HG02973 (cell line): ENCODE measurements at regions not wholly inside any gene's neighbourhood (a gene's known extent, or its start where the extent isn't known, plus 50 kb on each side); places are given as distances from the start of the nearest gene placed in this dataset.

Experiments
- ATAC-seq: cut with Tn5 transposase; IDR thresholded peaks from one replicate; pipeline ENCODE4 v1.9.1; 2021; ENCODE audit warnings: moderate library complexity; ENCODE audit not compliant: unreplicated experiment

GRCh38 chr6:101286146-101286545, 107.4 kb upstream of the GRIK2 start:
- no peak for ATAC-seq

DNA sequence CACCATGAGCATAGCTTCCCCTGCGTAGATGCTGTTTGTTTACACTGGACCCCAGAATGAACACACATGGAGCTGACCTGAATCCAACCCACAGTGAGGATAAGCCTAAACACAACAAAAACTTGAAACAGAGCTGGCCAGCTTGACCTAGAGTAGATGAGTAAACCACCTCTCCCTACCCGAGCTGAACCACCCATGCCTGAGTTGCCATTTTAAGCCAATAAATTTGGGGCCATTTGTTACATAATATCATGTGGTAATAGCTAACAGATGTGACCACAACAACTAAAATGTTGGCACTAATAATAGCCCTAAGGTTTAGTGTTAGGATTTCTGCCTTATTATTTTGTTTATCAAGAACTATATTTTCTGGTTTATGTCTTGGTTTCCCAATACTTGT, 103.2 kb upstream of the GRIK2 start:
- no peak for ATAC-seq

GRCh38 chr6:101294051-101294638, 99.4 kb upstream of the GRIK2 start:
- ATAC-seq, result no peak

DNA sequence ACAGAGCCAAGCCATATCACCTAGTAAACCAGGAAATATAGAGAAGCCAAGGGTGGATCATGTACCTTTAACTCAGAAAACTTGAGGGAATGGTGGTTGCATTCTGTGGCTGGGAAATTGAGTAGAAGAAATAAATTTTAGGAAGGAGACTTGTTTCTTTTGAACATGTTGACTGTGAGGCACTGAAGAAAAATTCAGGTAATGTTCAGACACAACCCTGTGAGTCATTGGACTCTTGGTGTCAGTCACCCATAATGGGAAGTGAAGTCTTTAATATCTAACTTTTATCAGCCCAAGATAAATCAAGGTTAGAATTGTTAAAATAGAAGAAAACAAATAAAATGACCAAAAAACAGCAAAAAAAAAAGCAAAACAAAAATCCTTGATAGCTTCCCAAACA, 98.8 kb upstream of the GRIK2 start:
- no peak for ATAC-seq

DNA sequence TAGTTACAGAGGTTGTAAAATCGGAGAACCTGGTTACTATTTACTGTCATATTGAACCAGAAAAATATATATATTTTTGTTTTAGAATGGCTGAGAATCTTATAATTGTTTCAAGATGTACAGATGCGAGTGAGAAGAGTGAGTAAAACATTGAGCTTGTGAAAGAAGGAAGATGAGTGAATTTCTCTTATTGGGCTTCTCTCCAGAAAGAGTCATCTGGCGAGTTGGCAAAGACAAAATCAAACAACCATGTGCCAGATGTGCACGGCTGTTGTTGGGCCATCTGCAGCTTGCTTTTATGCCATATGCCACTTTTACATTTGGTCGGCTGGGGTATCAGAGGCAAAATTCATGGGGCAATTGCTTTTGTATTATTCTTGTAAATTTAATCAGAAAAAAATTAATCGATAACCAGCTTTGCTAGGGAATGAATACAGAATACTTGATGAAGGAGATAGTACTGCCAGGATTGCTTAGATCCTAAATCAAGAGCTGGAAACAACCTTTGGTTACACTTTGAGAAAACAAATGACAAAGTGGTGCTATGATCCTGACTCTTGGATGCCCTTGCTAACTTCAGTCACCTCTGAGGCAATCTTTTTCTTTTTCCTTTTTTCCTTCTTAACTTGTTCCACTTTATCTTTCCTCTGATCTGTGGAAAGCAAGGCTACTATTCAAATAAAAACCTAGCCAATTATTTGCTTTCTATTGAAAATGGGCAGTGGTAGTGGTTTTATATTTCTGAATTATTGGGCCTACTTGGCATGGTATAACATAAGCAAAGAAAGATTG, 97.1 kb upstream of the GRIK2 start:
- no peak for ATAC-seq

- no peak for ATAC-seq
Measured at GRCh38 chr6:101302593-101302992, 90.9 kb upstream of the GRIK2 start.

DNA sequence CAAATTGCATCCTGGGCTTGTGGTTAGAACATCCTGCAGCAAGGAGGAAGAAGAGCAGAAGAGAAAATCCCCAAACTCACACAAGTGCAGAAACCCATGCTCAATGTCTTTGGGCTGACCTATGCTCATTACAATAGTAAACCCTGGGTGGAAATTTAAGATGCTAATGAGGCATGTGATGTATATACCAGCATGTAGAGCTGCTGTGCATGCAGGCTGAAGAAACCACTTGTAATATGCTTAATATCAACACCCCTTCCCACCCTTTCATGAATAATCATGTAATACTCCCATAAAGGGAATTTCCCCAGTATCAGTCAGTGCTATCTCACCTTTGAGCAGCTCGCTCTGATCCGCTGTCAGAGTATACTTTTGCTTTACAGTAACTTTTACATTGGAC, 90.0 kb upstream of the GRIK2 start:
- ATAC-seq, result no peak

- no peak for ATAC-seq
Measured at GRCh38 chr6:101312652-101313051, 80.9 kb upstream of the GRIK2 start.

- ATAC-seq, result no peak
Measured at GRCh38 chr6:101322921-101323320, 70.6 kb upstream of the GRIK2 start.

DNA sequence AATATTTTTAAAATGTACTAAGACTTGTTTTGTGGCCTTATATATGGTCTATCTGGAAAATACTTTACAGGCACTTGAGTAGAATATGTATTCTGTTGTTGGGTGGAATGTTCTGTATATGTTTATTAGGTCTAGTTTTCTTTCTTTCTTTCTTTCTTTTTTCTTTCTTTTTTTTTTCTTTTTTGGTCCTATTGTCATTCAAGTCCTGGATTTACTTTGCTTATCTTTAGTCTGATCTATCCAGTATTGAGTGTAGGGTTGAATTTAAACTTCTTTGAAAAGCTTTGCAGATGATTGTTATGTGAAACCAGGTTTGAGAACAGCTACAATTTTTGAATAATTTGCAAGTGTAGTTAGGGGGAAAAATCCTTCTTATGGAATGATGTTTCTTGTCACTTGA, 67.1 kb upstream of the GRIK2 start:
- ATAC-seq, result no peak

GRCh38 chr6:101341926-101342325, 51.6 kb upstream of the GRIK2 start:
- no peak for ATAC-seq
